ENCODE measurements at regions not wholly inside any gene's neighbourhood (a gene's known extent, or its start where the extent isn't known, plus 50 kb on each side); places are given as distances from the start of the nearest gene placed in this dataset.

GRCh38 chr7:7304705-7305450 is 122.5 kb downstream of the C1GALT1 start:
- no peak for ATAC-seq (ENCODE audit: low read depth)
- ChIA-PET POLR2A (no interaction called here), CTCF (no interaction called here)
- Mint-ChIP-seq H3K4me3 (no peak overlapping the region), H3K36me3 (ENCODE audit: low read depth) (no peaks in the 10 kb centered on the region), H3K9me3 (no peaks in the 10 kb centered on the region), H3K27me3 (no peaks in the 10 kb centered on the region), H3K4me1 (no peaks in the 10 kb centered on the region), H3K27ac (no peak overlapping the region)
- no peak for DNase-seq
- no peak for TF ChIP-seq CTCF (IDR thresholded peaks at IDR 0.05)
- intact Hi-C loops (cut with micrococcal nuclease) = no loop called here

GRCh38 chr7:7306231-7306630 is 123.9 kb downstream of the C1GALT1 start:
- TF ChIP-seq CTCF (IDR thresholded peaks at IDR 0.05) = no peak
- Mint-ChIP-seq H3K36me3 (ENCODE audit: low read depth) (no peaks in the 10 kb centered on the region), H3K4me3 (no peak overlapping the region), H3K4me1 (no peaks in the 10 kb centered on the region), H3K27ac (no peak overlapping the region), H3K27me3 (no peaks in the 10 kb centered on the region), H3K9me3 (no peaks in the 10 kb centered on the region)
- intact Hi-C loops (cut with micrococcal nuclease) = no loop called here
- ATAC-seq (ENCODE audit: low read depth) (no peak), DNase-seq (no peak)
- ChIA-PET CTCF (no interaction called here), POLR2A (interaction anchor here (0.5 kb wide), 1 partner anchor 48 kb away, joined by 4 read pairs; no protein-coding TSS in a partner anchor)
